ENCODE measurements at regions not wholly inside any gene's neighbourhood (a gene's known extent, or its start where the extent isn't known, plus 50 kb on each side); places are given as distances from the start of the nearest gene placed in this dataset.

DNA sequence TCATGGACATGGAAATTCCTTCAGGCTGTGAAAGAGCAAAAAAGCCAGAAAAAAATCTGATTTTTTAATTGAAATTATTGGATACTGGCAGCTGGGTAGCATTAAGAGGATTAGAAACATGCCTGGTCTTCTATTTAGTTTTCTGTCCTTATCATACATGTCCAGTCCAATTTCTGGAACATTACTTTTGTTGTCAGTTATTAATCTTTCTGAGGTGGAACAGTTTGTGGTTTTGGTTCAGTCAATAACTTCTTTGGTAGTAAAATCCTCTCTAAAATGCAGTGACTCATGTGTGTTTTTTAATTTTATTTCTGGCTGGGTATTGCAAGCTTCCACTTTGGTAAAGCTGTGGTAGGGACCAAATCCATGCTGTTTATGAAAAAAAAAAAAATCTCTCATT lies 687.0 kb upstream of the ADGRL2 start (continued):
- no peak for TF ChIP-seq ATF2 (IDR thresholded peaks at IDR 0.05; ENCODE audit: low read length)
- TF ChIP-seq, protein P1, sequence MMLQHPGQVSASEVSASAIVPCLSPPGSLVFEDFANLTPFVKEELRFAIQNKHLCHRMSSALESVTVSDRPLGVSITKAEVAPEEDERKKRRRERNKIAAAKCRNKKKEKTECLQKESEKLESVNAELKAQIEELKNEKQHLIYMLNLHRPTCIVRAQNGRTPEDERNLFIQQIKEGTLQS (IDR thresholded peaks at IDR 0.05; ENCODE audit: insufficient read depth, low read depth, low read length): no peak
- no peak for TF ChIP-seq GABPA (IDR thresholded peaks at IDR 0.05; ENCODE audit: borderline replicate concordance, insufficient read depth, low read length)

Data from H1 (cell line).